ENCODE measurements at regions not wholly inside any gene's neighbourhood (a gene's known extent, or its start where the extent isn't known, plus 50 kb on each side); places are given as distances from the start of the nearest gene placed in this dataset.

DNA sequence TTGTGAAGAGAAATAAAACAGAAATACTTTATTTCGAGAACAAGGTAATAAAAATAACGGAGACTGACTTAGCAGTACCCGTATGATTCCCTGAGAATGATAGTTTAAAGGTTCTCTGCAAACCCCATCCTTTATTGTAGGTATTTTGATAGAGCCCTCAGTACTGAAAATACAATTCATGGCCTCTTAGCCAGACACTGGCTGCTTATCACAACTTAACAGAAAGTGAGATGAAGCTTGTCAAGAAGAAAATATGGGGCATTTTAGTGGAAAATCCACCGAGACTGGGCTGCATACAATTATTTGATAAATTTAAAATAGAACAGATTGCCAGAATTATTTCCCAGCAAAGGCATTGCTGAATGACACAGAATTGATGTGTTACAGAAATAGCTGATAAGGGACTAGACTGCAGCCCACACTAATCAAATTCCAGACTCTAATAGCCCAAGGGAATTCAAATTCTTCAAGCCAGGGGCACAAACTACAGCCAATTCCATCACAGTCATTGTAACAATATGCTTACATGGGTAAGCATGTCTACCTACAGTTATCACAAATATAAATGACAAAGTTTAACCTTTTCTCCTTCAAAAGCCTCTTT is 521.9 kb downstream of the PLOD2 start:
- Histone ChIP-seq H3K36me3 (ENCODE audit: control insufficient read depth, insufficient read depth, low read length) (no peaks in the 10 kb centered on the region), H3K27me3 (ENCODE audit: control insufficient read depth, insufficient read depth, low read length) (no peaks in the 10 kb centered on the region), H3K4me3 (ENCODE audit: low read depth, low read length) (no peak overlapping the region)
- FAIRE-seq (no peak), DNase-seq (ENCODE audit: low read depth) (no peak)
- no peak for TF ChIP-seq CTCF (IDR thresholded peaks at IDR 0.05; ENCODE audit: insufficient read depth, low read length, severe bottlenecking)

- H3K27me3 ChIP-seq (ENCODE audit: control insufficient read depth, insufficient read depth, low read length), result no peaks in the 10 kb centered on the region
- H3K4me3 ChIP-seq (ENCODE audit: low read depth, low read length), result no peak overlapping the region
- no peak for FAIRE-seq
- TF ChIP-seq CTCF (IDR thresholded peaks at IDR 0.05; ENCODE audit: insufficient read depth, low read length, severe bottlenecking), result no peak
- no peak for DNase-seq (ENCODE audit: low read depth)
- no peaks in the 10 kb centered on the region for H3K36me3 ChIP-seq (ENCODE audit: control insufficient read depth, insufficient read depth, low read length)
Measured at GRCh38 chr3:145639875-145640274, 521.1 kb downstream of the PLOD2 start.

GRCh38 chr3:145648396-145648795 is 512.6 kb downstream of the PLOD2 start:
- Histone ChIP-seq H3K36me3 (ENCODE audit: control insufficient read depth, insufficient read depth, low read length) (no peaks in the 10 kb centered on the region), H3K27me3 (ENCODE audit: control insufficient read depth, insufficient read depth, low read length) (no peaks in the 10 kb centered on the region), H3K4me3 (ENCODE audit: low read depth, low read length) (no peak overlapping the region)
- no peak for TF ChIP-seq CTCF (IDR thresholded peaks at IDR 0.05; ENCODE audit: insufficient read depth, low read length, severe bottlenecking)
- DNase-seq (ENCODE audit: low read depth) (no peak), FAIRE-seq (no peak)

- TF ChIP-seq CTCF (IDR thresholded peaks at IDR 0.05; ENCODE audit: insufficient read depth, low read length, severe bottlenecking), result no peak
- Histone ChIP-seq H3K36me3 (ENCODE audit: control insufficient read depth, insufficient read depth, low read length) (no peaks in the 10 kb centered on the region), H3K4me3 (ENCODE audit: low read depth, low read length) (no peak overlapping the region), H3K27me3 (ENCODE audit: control insufficient read depth, insufficient read depth, low read length) (no peaks in the 10 kb centered on the region)
- FAIRE-seq (no peak), DNase-seq (ENCODE audit: low read depth) (no peak)
Measured at GRCh38 chr3:145649368-145649887, 511.6 kb downstream of the PLOD2 start.

DNA sequence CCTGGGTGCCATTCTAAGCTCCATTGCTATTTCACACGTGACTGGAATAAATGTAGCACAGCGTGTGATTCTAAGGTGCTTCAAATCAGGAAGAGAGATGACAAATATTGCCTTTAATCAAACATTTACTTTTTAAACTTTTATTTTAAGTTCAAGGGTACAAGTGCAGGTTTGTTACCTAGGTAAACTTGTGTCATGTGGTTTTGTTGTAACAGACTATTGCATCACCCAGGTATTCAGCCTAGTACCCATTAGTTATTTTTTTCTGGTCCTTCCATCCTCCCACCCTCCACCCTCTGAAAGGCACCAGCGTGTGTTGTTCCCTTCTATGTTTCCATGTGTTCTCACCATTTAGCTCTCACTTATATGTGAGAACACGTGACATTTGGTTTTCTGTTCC is 510.8 kb downstream of the PLOD2 start:
- Histone ChIP-seq H3K27me3 (ENCODE audit: control insufficient read depth, insufficient read depth, low read length) (no peaks in the 10 kb centered on the region), H3K36me3 (ENCODE audit: control insufficient read depth, insufficient read depth, low read length) (no peaks in the 10 kb centered on the region), H3K4me3 (ENCODE audit: low read depth, low read length) (no peak overlapping the region)
- TF ChIP-seq CTCF (IDR thresholded peaks at IDR 0.05; ENCODE audit: insufficient read depth, low read length, severe bottlenecking), result no peak
- no peak for DNase-seq (ENCODE audit: low read depth)
- FAIRE-seq, result no peak

DNA sequence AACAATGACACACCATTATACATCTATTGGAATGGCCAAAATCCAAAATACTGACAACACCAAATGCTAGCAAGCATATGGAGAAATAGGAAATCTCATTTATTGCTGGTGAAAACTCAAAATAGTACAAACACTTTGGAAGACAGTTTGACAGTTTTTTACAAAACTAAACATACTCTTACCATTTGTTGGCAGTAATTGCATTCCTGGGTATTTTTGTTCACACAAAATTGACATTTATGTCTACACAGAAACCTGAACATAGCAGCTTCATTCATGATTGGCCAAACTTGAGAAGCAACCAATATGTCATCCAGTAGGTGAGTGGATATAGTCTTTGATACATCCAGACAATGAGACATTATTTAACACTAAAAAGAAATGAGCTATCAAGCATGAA is 489.9 kb downstream of the PLOD2 start:
- Histone ChIP-seq H3K27me3 (ENCODE audit: control insufficient read depth, insufficient read depth, low read length) (no peaks in the 10 kb centered on the region), H3K36me3 (ENCODE audit: control insufficient read depth, insufficient read depth, low read length) (no peaks in the 10 kb centered on the region), H3K4me3 (ENCODE audit: low read depth, low read length) (no peak overlapping the region)
- TF ChIP-seq CTCF (IDR thresholded peaks at IDR 0.05; ENCODE audit: insufficient read depth, low read length, severe bottlenecking), result no peak
- no peak for FAIRE-seq
- no peak for DNase-seq (ENCODE audit: low read depth)
